ENCODE measurements at regions not wholly inside any gene's neighbourhood (a gene's known extent, or its start where the extent isn't known, plus 50 kb on each side); places are given as distances from the start of the nearest gene placed in this dataset.

GRCh38 chr17:79444198-79444597, 166.7 kb downstream of the RBFOX3 start:
- no peak for DNase-seq (ENCODE audit: low read depth)

GRCh38 chr17:79443026-79443425, 167.8 kb downstream of the RBFOX3 start:
- no peak for DNase-seq (ENCODE audit: low read depth)

GRCh38 chr17:79441356-79442160, 169.3 kb downstream of the RBFOX3 start:
- no peak for DNase-seq (ENCODE audit: low read depth)

GRCh38 chr17:79440251-79440650, 170.6 kb downstream of the RBFOX3 start:
- no peak for DNase-seq (ENCODE audit: low read depth)

- no peak for DNase-seq (ENCODE audit: low read depth)
These were observed 171.4 kb downstream of the RBFOX3 start for GRCh38 chr17:79439493-79439892.

- no peak for DNase-seq (ENCODE audit: low read depth)
These were observed 172.1 kb downstream of the RBFOX3 start for GRCh38 chr17:79438546-79439334.

GRCh38 chr17:79438058-79438457, 172.8 kb downstream of the RBFOX3 start:
- no peak for DNase-seq (ENCODE audit: low read depth)

GRCh38 chr17:79437081-79437480, 173.8 kb downstream of the RBFOX3 start:
- DNase-seq (ENCODE audit: low read depth), result no peak

GRCh38 chr17:79435962-79436361, 174.9 kb downstream of the RBFOX3 start:
- DNase-seq (ENCODE audit: low read depth), result no peak

- DNase-seq (ENCODE audit: low read depth), result no peak
These were observed 175.6 kb downstream of the RBFOX3 start for GRCh38 chr17:79435296-79435695.

- no peak for DNase-seq (ENCODE audit: low read depth)
These were observed 176.6 kb downstream of the RBFOX3 start for GRCh38 chr17:79434215-79434614.

- no peak for DNase-seq (ENCODE audit: low read depth)
These were observed 177.5 kb downstream of the RBFOX3 start for GRCh38 chr17:79433379-79433778.

GRCh38 chr17:79431175-79431574, 179.7 kb downstream of the RBFOX3 start:
- no peak for DNase-seq (ENCODE audit: low read depth)

- DNase-seq (ENCODE audit: low read depth), result no peak
These were observed 180.9 kb downstream of the RBFOX3 start for GRCh38 chr17:79429864-79430494.

- DNase-seq (ENCODE audit: low read depth), result no peak
These were observed 181.9 kb downstream of the RBFOX3 start for GRCh38 chr17:79428988-79429387.

GRCh38 chr17:79427621-79428539, 183.0 kb downstream of the RBFOX3 start:
- DNase-seq (ENCODE audit: low read depth), result no peak

- no peak for DNase-seq (ENCODE audit: low read depth)
These were observed 185.2 kb downstream of the RBFOX3 start for GRCh38 chr17:79425686-79426085.

GRCh38 chr17:79424471-79425185, 186.2 kb downstream of the RBFOX3 start:
- no peak for DNase-seq (ENCODE audit: low read depth)

- DNase-seq (ENCODE audit: low read depth), result no peak
These were observed 186.9 kb downstream of the RBFOX3 start for GRCh38 chr17:79423811-79424465.

- DNase-seq (ENCODE audit: low read depth), result no peak
These were observed 188.6 kb downstream of the RBFOX3 start for GRCh38 chr17:79422236-79422635.

Data from activated T-helper 1 cell treated with Interleukin-2 at 50 U/mL for 16 hours (primary cell).